Kidney epithelial cell (primary cell): ENCODE measurements at regions not wholly inside any gene's neighbourhood (a gene's known extent, or its start where the extent isn't known, plus 50 kb on each side); places are given as distances from the start of the nearest gene placed in this dataset.

ENCODE experiments used
- DNase-seq: peaks from one replicate; pipeline ENCODE4 v3.0.0-alpha.2; 2010; ENCODE audit warnings: low read depth
- H3K27me3 ChIP-seq: 2 replicates; pipeline ENCODE4 v1.6.0; 2011; ENCODE audit warnings: low read length; ENCODE audit not compliant: control insufficient read depth, insufficient read depth
- H3K36me3 ChIP-seq: 2 replicates; pipeline ENCODE4 v1.5.1; 2011; ENCODE audit warnings: low read length; ENCODE audit not compliant: control insufficient read depth, insufficient read depth
- H3K4me3 ChIP-seq: 2 replicates; pipeline ENCODE4 v1.5.1; 2011; ENCODE audit warnings: low read depth, mild to moderate bottlenecking, control low read depth, low read length
- TF ChIP-seq, protein P1 (sequence below): IDR thresholded peaks from 2 replicates; pipeline ENCODE4 v1.5.1; 2011; ENCODE audit warnings: mild to moderate bottlenecking, moderate library complexity, low read length, control low read depth, inconsistent platforms; ENCODE audit not compliant: insufficient read depth, poor library complexity, severe bottlenecking

DNA sequence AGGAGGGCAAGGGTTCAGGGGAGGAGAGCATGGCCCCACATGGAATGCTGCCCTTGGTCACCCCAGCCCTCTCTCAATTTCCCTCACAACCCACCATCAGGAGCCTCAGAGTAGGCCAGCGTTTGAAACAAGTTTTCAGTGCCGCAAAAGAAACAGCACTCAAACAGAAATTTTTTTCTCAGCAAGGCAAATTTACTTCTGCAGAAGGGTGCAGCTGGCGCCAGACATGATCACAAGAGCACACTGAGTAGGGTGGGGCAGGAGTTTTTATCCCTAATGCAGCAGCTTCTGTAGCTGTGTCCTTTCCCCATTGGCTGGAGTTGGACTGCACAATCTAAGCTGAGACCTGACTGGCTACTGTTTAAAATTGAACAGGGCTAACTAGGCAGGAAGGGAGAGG lies 287.8 kb upstream of the CDYL start:
- Histone ChIP-seq H3K36me3 (no peaks in the 10 kb centered on the region), H3K4me3 (no peak overlapping the region), H3K27me3 (no peaks in the 10 kb centered on the region)
- no peak for DNase-seq
- TF ChIP-seq, protein P1, sequence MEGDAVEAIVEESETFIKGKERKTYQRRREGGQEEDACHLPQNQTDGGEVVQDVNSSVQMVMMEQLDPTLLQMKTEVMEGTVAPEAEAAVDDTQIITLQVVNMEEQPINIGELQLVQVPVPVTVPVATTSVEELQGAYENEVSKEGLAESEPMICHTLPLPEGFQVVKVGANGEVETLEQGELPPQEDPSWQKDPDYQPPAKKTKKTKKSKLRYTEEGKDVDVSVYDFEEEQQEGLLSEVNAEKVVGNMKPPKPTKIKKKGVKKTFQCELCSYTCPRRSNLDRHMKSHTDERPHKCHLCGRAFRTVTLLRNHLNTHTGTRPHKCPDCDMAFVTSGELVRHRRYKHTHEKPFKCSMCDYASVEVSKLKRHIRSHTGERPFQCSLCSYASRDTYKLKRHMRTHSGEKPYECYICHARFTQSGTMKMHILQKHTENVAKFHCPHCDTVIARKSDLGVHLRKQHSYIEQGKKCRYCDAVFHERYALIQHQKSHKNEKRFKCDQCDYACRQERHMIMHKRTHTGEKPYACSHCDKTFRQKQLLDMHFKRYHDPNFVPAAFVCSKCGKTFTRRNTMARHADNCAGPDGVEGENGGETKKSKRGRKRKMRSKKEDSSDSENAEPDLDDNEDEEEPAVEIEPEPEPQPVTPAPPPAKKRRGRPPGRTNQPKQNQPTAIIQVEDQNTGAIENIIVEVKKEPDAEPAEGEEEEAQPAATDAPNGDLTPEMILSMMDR: no peak

DNA sequence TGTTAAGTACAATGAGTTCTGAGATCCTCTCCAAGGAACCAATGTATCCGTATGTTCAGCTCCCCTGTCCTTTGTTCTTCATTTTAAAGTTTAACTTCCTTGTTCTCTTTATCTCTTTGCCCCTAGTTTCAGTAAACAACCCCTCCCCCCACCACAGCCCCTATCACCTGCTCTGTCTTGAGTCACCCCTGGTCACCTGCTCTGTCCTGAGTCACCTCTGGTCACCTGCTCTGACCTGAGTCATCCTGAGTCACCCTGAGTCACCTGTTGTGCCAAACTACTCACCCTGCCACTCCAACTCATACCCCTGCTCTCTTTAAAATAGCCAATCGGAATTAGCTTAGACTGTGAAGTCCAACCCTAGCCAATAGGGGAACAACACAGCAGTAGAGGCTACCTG lies 288.7 kb upstream of the CDYL start:
- Histone ChIP-seq H3K36me3 (no peaks in the 10 kb centered on the region), H3K27me3 (no peaks in the 10 kb centered on the region), H3K4me3 (no peak overlapping the region)
- DNase-seq: peak; percentile 52
- TF ChIP-seq, protein P1: no peak

- Histone ChIP-seq H3K4me3 (no peak overlapping the region), H3K27me3 (no peaks in the 10 kb centered on the region), H3K36me3 (no peaks in the 10 kb centered on the region)
- DNase-seq: no peak
- TF ChIP-seq, protein P1: no peak
These were observed 289.5 kb upstream of the CDYL start for GRCh38 chr6:4486568-4487315.

GRCh38 chr6:4485735-4486134 lies 290.5 kb upstream of the CDYL start:
- no peaks in the 10 kb centered on the region for H3K36me3 ChIP-seq
- no peak for DNase-seq
- no peak overlapping the region for H3K4me3 ChIP-seq
- H3K27me3 ChIP-seq: no peaks in the 10 kb centered on the region
- TF ChIP-seq, protein P1: no peak

GRCh38 chr6:4482461-4482860 lies 293.7 kb upstream of the CDYL start:
- Histone ChIP-seq H3K36me3 (no peaks in the 10 kb centered on the region), H3K4me3 (no peak overlapping the region)
- TF ChIP-seq, protein P1: no peak

More at GRCh38 chr6:4482461-4482860, 293.7 kb upstream of the CDYL start:
- DNase-seq: no peak
- no peaks in the 10 kb centered on the region for H3K27me3 ChIP-seq
